ENCODE measurements at regions not wholly inside any gene's neighbourhood (a gene's known extent, or its start where the extent isn't known, plus 50 kb on each side); places are given as distances from the start of the nearest gene placed in this dataset.

- DNase-seq (ENCODE audit: low read depth): no peak
- no peak overlapping the region for H3K4me3 ChIP-seq (ENCODE audit: low read length)
- TF ChIP-seq CTCF (conservative IDR thresholded peaks at IDR 0.05; ENCODE audit: low read length): no peak
Measured at GRCh38 chr5:124990723-124991122, 244.3 kb upstream of the ZNF608 start.

- no peak for DNase-seq (ENCODE audit: low read depth)
- no peak for TF ChIP-seq CTCF (conservative IDR thresholded peaks at IDR 0.05; ENCODE audit: low read length)
- no peak overlapping the region for H3K4me3 ChIP-seq (ENCODE audit: low read length)
Measured at GRCh38 chr5:124995421-124995820, 249.0 kb upstream of the ZNF608 start.

GRCh38 chr5:124996023-124996763 lies 249.8 kb upstream of the ZNF608 start:
- no peak overlapping the region for H3K4me3 ChIP-seq (ENCODE audit: low read length)
- peak; percentile 21 for DNase-seq (ENCODE audit: low read depth)
- no peak for TF ChIP-seq CTCF (conservative IDR thresholded peaks at IDR 0.05; ENCODE audit: low read length)

GRCh38 chr5:124996764-124997077 lies 250.3 kb upstream of the ZNF608 start:
- DNase-seq (ENCODE audit: low read depth): peak; percentile 46
- H3K4me3 ChIP-seq (ENCODE audit: low read length): no peak overlapping the region
- no peak for TF ChIP-seq CTCF (conservative IDR thresholded peaks at IDR 0.05; ENCODE audit: low read length)

GRCh38 chr5:124997186-124997893 lies 250.9 kb upstream of the ZNF608 start:
- no peak for DNase-seq (ENCODE audit: low read depth)
- no peak for TF ChIP-seq CTCF (conservative IDR thresholded peaks at IDR 0.05; ENCODE audit: low read length)
- H3K4me3 ChIP-seq (ENCODE audit: low read length): no peak overlapping the region

- no peak for DNase-seq (ENCODE audit: low read depth)
- no peak for TF ChIP-seq CTCF (conservative IDR thresholded peaks at IDR 0.05; ENCODE audit: low read length)
- no peak overlapping the region for H3K4me3 ChIP-seq (ENCODE audit: low read length)
Measured at GRCh38 chr5:124998520-124998919, 252.1 kb upstream of the ZNF608 start.
